Activated CD4-positive, alpha-beta T cell treated with anti-CD3 and anti-CD28 coated beads, Interleukin-2, Interleukin-4, amounts not matched to agents 100 ng/mL and 50 ng/mL, durations not matched to agents 16 hours and 8 hours (primary cell): ENCODE measurements at regions not wholly inside any gene's neighbourhood (a gene's known extent, or its start where the extent isn't known, plus 50 kb on each side); places are given as distances from the start of the nearest gene placed in this dataset.
A peak's percentile ranks its signal among the peaks of the same experiment; 100 is the strongest.
"Not testable (repeated sequence)": the region's sequence is repeated elsewhere in the genome, so short reads cannot be mapped to it uniquely, and the experiment has no call there.

Experiments
- DNase-seq: peaks from one replicate; pipeline ENCODE4 v3.0.0-alpha.2; 2020; ENCODE audit warnings: low spot score

- no peak for DNase-seq
These were observed 252.0 kb upstream of the GAS1 start for GRCh38 chr9:87199278-87199677.

GRCh38 chr9:87199782-87200181 lies 252.5 kb upstream of the GAS1 start:
- no peak for DNase-seq

GRCh38 chr9:87201351-87201751 lies 254.0 kb upstream of the GAS1 start:
- no peak for DNase-seq

- peak; percentile 0 for DNase-seq
These were observed 258.9 kb upstream of the GAS1 start for GRCh38 chr9:87206064-87206661.

- not testable (repeated sequence) for DNase-seq
These were observed 263.4 kb upstream of the GAS1 start for GRCh38 chr9:87210658-87211057.

- DNase-seq = no peak
These were observed 264.4 kb upstream of the GAS1 start for GRCh38 chr9:87211669-87212068.

- DNase-seq = no peak
These were observed 265.3 kb upstream of the GAS1 start for GRCh38 chr9:87212605-87213021.

GRCh38 chr9:87213948-87214347 lies 266.6 kb upstream of the GAS1 start:
- DNase-seq = peak; percentile 6

- DNase-seq = no peak
These were observed 267.7 kb upstream of the GAS1 start for GRCh38 chr9:87214991-87215390.

GRCh38 chr9:87216036-87216435 lies 268.7 kb upstream of the GAS1 start:
- no peak for DNase-seq

- no peak for DNase-seq
These were observed 269.7 kb upstream of the GAS1 start for GRCh38 chr9:87216897-87217455.

- DNase-seq = no peak
These were observed 274.0 kb upstream of the DAPK1 start for GRCh38 chr9:87223392-87224246.

GRCh38 chr9:87226896-87227295 lies 270.8 kb upstream of the DAPK1 start:
- DNase-seq = no peak

- no peak for DNase-seq
These were observed 270.2 kb upstream of the DAPK1 start for GRCh38 chr9:87227456-87227855.

- no peak for DNase-seq
These were observed 268.6 kb upstream of the DAPK1 start for GRCh38 chr9:87229108-87229507.

- no peak for DNase-seq
These were observed 264.2 kb upstream of the DAPK1 start for GRCh38 chr9:87233431-87233830.

GRCh38 chr9:87233899-87234455 lies 263.7 kb upstream of the DAPK1 start:
- no peak for DNase-seq

GRCh38 chr9:87234854-87235253 lies 262.8 kb upstream of the DAPK1 start:
- no peak for DNase-seq

- DNase-seq = no peak
These were observed 261.1 kb upstream of the DAPK1 start for GRCh38 chr9:87236546-87236945.

GRCh38 chr9:87237336-87237735 lies 260.3 kb upstream of the DAPK1 start:
- DNase-seq = no peak

- no peak for DNase-seq
These were observed 259.1 kb upstream of the DAPK1 start for GRCh38 chr9:87238545-87238944.

GRCh38 chr9:87239312-87239711 lies 258.4 kb upstream of the DAPK1 start:
- DNase-seq = no peak

GRCh38 chr9:87243602-87244001 lies 254.1 kb upstream of the DAPK1 start:
- peak; percentile 6 for DNase-seq
